Prostate gland (tissue), 2 donors: ENCODE measurements at regions not wholly inside any gene's neighbourhood (a gene's known extent, or its start where the extent isn't known, plus 50 kb on each side); places are given as distances from the start of the nearest gene placed in this dataset.

ENCODE experiments used
- CTCF ChIP-seq, 4 experiments: fragments of 200-600 bp in 2 of 4; fragments of 450-650 bp in 2 of 4; sonication (generic) in 2 of 4; IDR thresholded peaks; 1 replicate in 3 of 4; 2 replicates in 1 of 4; pipeline ENCODE4 v1.5.1; 2016 to 2019; ENCODE audit warnings: antibody characterized with exemption in 4 of 4, mild to moderate bottlenecking in 2 of 4, moderate library complexity in 2 of 4
- POLR2A ChIP-seq: fragments of 450-650 bp; IDR thresholded peaks from one replicate; pipeline ENCODE4 v1.6.1; 2016; ENCODE audit warnings: antibody characterized with exemption, mild to moderate bottlenecking

- TF ChIP-seq POLR2A = no peak
- TF ChIP-seq CTCF (IDR thresholded peaks at IDR 0.05) = no peak
Observed at GRCh38 chr4:123526511-123526910, 129.9 kb downstream of the SPRY1 start.
